Peyer's patch (tissue), 2 donors: ENCODE measurements at regions not wholly inside any gene's neighbourhood (a gene's known extent, or its start where the extent isn't known, plus 50 kb on each side); places are given as distances from the start of the nearest gene placed in this dataset.

Experiments used
- small RNA-seq, 2 donors: library from RNA; depleted of rRNA; stranded (forward); fragments of <200 nt; gene quantifications; one replicate each; pipeline ENCODE3, GENCODE V24; 2016

Small RNAs in the stretch of these regions (small RNA-seq; reads per million reads assigned to genes)
- 0 reads per million in 2 donors for gene AC073916.1
